WTC11 (cell line): ENCODE measurements at regions not wholly inside any gene's neighbourhood (a gene's known extent, or its start where the extent isn't known, plus 50 kb on each side); places are given as distances from the start of the nearest gene placed in this dataset.

Experiments
- ATAC-seq: fragments of 200-7000 bp; cut with Tn5 transposase; 2 replicates; pipeline ENCODE4 v1.10.0; 2021; ENCODE audit warnings: mild to moderate bottlenecking, moderate library complexity
- CTCF ChIA-PET: fragments of 300-600 bp; sonication (Branson Sonifier 250); formaldehyde crosslinking; loops from one replicate; lab custom pipeline; 2021; ENCODE audit warnings: antibody characterized with exemption; lab: Charles Lee
- POLR2A ChIA-PET: fragments of 350-600 bp; sonication (Branson Sonifier 250); formaldehyde crosslinking; loops from one replicate; lab custom pipeline; 2021; ENCODE audit warnings: antibody characterized with exemption; lab: Charles Lee
- DNase-seq: peaks from one replicate; pipeline ENCODE4 v3.0.0; 2021; ENCODE audit warnings: low spot score
- H3K27ac Mint-ChIP-seq: 2 replicates; pipeline ENCODE4 v1.8.0; 2021; ENCODE audit warnings: mixed read lengths
- H3K27me3 Mint-ChIP-seq: 2 replicates; pipeline ENCODE4 v1.8.0; 2021; ENCODE audit warnings: low read depth, mild to moderate bottlenecking, moderate library complexity, mixed read lengths
- H3K36me3 Mint-ChIP-seq: 2 replicates; pipeline ENCODE4 v1.8.0; 2021; ENCODE audit warnings: mixed read lengths
- H3K4me1 Mint-ChIP-seq: 2 replicates; pipeline ENCODE4 v1.8.0; 2022; ENCODE audit warnings: mixed read lengths
- H3K4me3 Mint-ChIP-seq: 2 replicates; pipeline ENCODE4 v1.8.0; 2021; ENCODE audit warnings: mild to moderate bottlenecking, moderate library complexity, mixed read lengths
- H3K9me3 Mint-ChIP-seq: 2 replicates; pipeline ENCODE4 v1.8.0; 2021; ENCODE audit warnings: mixed read lengths
- AR ChIP-seq: fragments of 250-450 bp; sonication (Bioruptor Pico); IDR thresholded peaks from 2 replicates; pipeline ENCODE4 v1.9.0; 2021; ENCODE audit warnings: mild to moderate bottlenecking
- ARID4B ChIP-seq: sonication (generic); formaldehyde crosslinking; IDR thresholded peaks from 2 replicates; pipeline ENCODE4 v1.8.0; 2023; ENCODE audit warnings: missing genetic modification reagents, mild to moderate bottlenecking, borderline replicate concordance
- ATF3 ChIP-seq: sonication (generic); formaldehyde crosslinking; conservative IDR thresholded peaks from 2 replicates; pipeline ENCODE4 v1.8.1; 2022; ENCODE audit warnings: mild to moderate bottlenecking, missing genetic modification reagents
- ATF6 ChIP-seq: sonication (generic); formaldehyde crosslinking; IDR thresholded peaks from 2 replicates; pipeline ENCODE4 v1.8.1; 2023; ENCODE audit warnings: mild to moderate bottlenecking, missing genetic modification reagents
- CREM ChIP-seq: sonication (generic); formaldehyde crosslinking; IDR thresholded peaks from 2 replicates; pipeline ENCODE4 v1.8.1; 2022; ENCODE audit warnings: mild to moderate bottlenecking, missing genetic modification reagents, moderate library complexity
- FOXP4 ChIP-seq: sonication (generic); formaldehyde crosslinking; IDR thresholded peaks from 2 replicates; pipeline ENCODE4 v1.8.0; 2022; ENCODE audit warnings: mild to moderate bottlenecking, missing genetic modification reagents
- GTF2I ChIP-seq: fragments of 250-450 bp; sonication (Bioruptor Pico); conservative IDR thresholded peaks from 2 replicates; pipeline ENCODE4 v1.4.0; 2021; ENCODE audit warnings: mild to moderate bottlenecking
- MYBL2 ChIP-seq: sonication (generic); formaldehyde crosslinking; IDR thresholded peaks from 2 replicates; pipeline ENCODE4 v1.8.1; 2023; ENCODE audit warnings: mild to moderate bottlenecking, moderate library complexity, missing genetic modification reagents
- NR2C2 ChIP-seq: sonication (generic); formaldehyde crosslinking; IDR thresholded peaks from 2 replicates; pipeline ENCODE4 v1.8.0; 2022; ENCODE audit warnings: mild to moderate bottlenecking, missing genetic modification reagents
- RELA ChIP-seq: sonication (generic); formaldehyde crosslinking; IDR thresholded peaks from 2 replicates; pipeline ENCODE4 v1.8.1; 2022; ENCODE audit warnings: missing genetic modification reagents, mild to moderate bottlenecking, borderline replicate concordance
- SP1 ChIP-seq: sonication (generic); formaldehyde crosslinking; conservative IDR thresholded peaks from 2 replicates; pipeline ENCODE4 v1.8.1; 2022; ENCODE audit warnings: missing genetic modification reagents
- STAT6 ChIP-seq: sonication (generic); formaldehyde crosslinking; conservative IDR thresholded peaks from 2 replicates; pipeline ENCODE4 v1.8.1; 2023; ENCODE audit warnings: mild to moderate bottlenecking, low read depth, missing genetic modification reagents, moderate library complexity
- TCF7 ChIP-seq: sonication (generic); formaldehyde crosslinking; IDR thresholded peaks from 2 replicates; pipeline ENCODE4 v1.8.0; 2022; ENCODE audit warnings: mild to moderate bottlenecking, low read depth, missing genetic modification reagents, moderate library complexity
- ZBTB21 ChIP-seq: sonication (generic); formaldehyde crosslinking; IDR thresholded peaks from 2 replicates; pipeline ENCODE4 v1.8.1; 2023; ENCODE audit warnings: mild to moderate bottlenecking, missing genetic modification reagents, borderline replicate concordance
- ZNF219 ChIP-seq: sonication (generic); formaldehyde crosslinking; IDR thresholded peaks from 2 replicates; pipeline ENCODE4 v1.8.0; 2023; ENCODE audit warnings: missing genetic modification reagents, mild to moderate bottlenecking, borderline replicate concordance
- ZNF281 ChIP-seq: sonication (generic); formaldehyde crosslinking; IDR thresholded peaks from 2 replicates; pipeline ENCODE4 v1.8.0; 2023; ENCODE audit warnings: mild to moderate bottlenecking, missing genetic modification reagents
- ZNF671 ChIP-seq: fragments of 250-450 bp; sonication (Bioruptor Pico); IDR thresholded peaks from 2 replicates; pipeline ENCODE4 v1.8.0; 2021; ENCODE audit warnings: mild to moderate bottlenecking

GRCh38 chr11:116537121-116537520 lies 235.7 kb downstream of the BUD13 start (continued):
- TF ChIP-seq ARID4B (CRISPR knock-in tag) (no peak), TCF7 (no peak), RELA (CRISPR knock-in tag) (no peak), SP1 (CRISPR knock-in tag) (no peak), ZBTB21 (no peak), ZNF281 (CRISPR knock-in tag) (no peak), NR2C2 (CRISPR knock-in tag) (no peak), STAT6 (no peak), ZNF671 (CRISPR knock-in tag) (no peak)
- TF ChIP-seq, all 79 proteins: peak for 0

GRCh38 chr11:116536416-116536815 lies 236.4 kb downstream of the BUD13 start:
- Mint-ChIP-seq H3K36me3 (no peaks in the 10 kb centered on the region), H3K4me3 (no peak overlapping the region), H3K4me1 (peaks cover 11% of the 10 kb centered on the region), H3K27ac (no peak overlapping the region), H3K9me3 (peaks cover 7% of the 10 kb centered on the region), H3K27me3 (peaks cover 8% of the 10 kb centered on the region; the same call in 1 of the 2 replicates)
- no peak for TF ChIP-seq CREM (CRISPR knock-in tag)
- no peak for TF ChIP-seq TCF7
- no peak for TF ChIP-seq SP1 (CRISPR knock-in tag)
- TF ChIP-seq RELA (CRISPR knock-in tag), result no peak
- no peak for TF ChIP-seq ATF3
- no peak for TF ChIP-seq GTF2I (CRISPR knock-in tag)
- no peak for TF ChIP-seq ZNF219 (CRISPR knock-in tag)
- no peak for TF ChIP-seq ATF6
- TF ChIP-seq MYBL2 (CRISPR knock-in tag), result no peak
- TF ChIP-seq AR (CRISPR knock-in tag), result no peak
- no peak for TF ChIP-seq FOXP4
- no peak for DNase-seq
- CTCF ChIA-PET, result interaction anchor here (1.1 to 2.7 kb wide), 7 partner anchors 23 to 255 kb away, joined by 3 to 8 read pairs (median 6); no protein-coding TSS in a partner anchor
- POLR2A ChIA-PET, result no interaction called here
- no peak for ATAC-seq
